GM23248 (cell line): ENCODE measurements at regions not wholly inside any gene's neighbourhood (a gene's known extent, or its start where the extent isn't known, plus 50 kb on each side); places are given as distances from the start of the nearest gene placed in this dataset.

ENCODE experiments used
- EZH2 ChIP-seq: fragments of 200-600 bp; sonication (generic); IDR thresholded peaks from 2 replicates; pipeline ENCODE4 v1.6.1; 2018; ENCODE audit warnings: antibody characterized with exemption, mild to moderate bottlenecking; ENCODE audit not compliant: insufficient read depth, poor library complexity, severe bottlenecking
- EZH2phosphoT487 ChIP-seq: fragments of 200-600 bp; sonication (generic); IDR thresholded peaks from 2 replicates; pipeline ENCODE4 v1.6.1; 2018; ENCODE audit warnings: antibody characterized with exemption, moderate library complexity, mild to moderate bottlenecking, low read depth; ENCODE audit not compliant: insufficient read depth

- TF ChIP-seq EZH2, result no peak
- TF ChIP-seq EZH2phosphoT487, result no peak
Observed at GRCh38 chr1:182281541-182281940, 110.0 kb downstream of the GLUL start.
